NCI-H146 treated with DMSO at 0.1 percent for 48 hours (cell line): ENCODE measurements at regions not wholly inside any gene's neighbourhood (a gene's known extent, or its start where the extent isn't known, plus 50 kb on each side); places are given as distances from the start of the nearest gene placed in this dataset.
"Not testable (repeated sequence)": the region's sequence is repeated elsewhere in the genome, so short reads cannot be mapped to it uniquely, and the experiment has no call there.

Experiments
- DNase-seq: peaks from one replicate; lab custom pipeline; 2025; ENCODE audit not compliant: unreplicated experiment; lab: John Stamatoyannopoulos, UW

DNA sequence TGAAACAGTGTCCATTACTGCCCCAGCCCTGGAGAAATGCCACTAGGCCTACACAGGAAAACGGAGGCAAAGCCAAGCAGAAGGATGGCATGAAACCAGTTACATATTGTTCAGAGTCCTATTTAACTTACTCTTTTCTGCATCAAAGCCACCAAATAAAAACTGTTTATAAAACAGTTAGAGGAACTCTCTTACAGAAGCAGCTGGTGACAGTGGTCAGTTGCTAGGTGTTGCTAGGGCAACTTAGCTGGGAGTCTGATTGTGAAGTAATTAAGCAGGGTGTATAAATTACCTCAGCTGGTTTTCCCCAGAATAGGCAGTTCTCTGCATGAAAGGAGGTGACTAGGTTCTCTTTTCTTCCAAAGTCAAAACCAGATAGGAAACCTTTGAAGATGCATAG lies 115.6 kb upstream of the ZBED5 start:
- DNase-seq, result peak; percentile 87

DNA sequence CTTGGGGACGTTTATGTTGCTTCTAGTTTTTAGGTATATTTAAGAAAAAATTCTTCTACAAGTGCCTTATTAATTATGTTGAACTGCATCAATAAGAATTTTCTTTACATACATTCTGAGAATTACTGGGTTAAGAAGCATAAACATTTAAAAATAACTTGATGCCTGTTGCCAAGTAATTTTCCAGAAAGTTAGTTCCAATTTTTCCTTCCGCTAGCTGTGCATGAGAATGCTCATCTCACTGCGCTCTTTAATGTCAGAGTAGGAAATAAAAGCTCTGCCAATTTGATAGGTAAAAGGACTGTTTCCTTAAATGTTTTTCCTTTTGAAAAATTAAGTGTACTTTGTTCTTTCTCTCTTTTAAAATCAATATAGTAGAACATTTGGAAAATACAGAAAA lies 113.1 kb upstream of the ZBED5 start:
- no peak for DNase-seq

DNA sequence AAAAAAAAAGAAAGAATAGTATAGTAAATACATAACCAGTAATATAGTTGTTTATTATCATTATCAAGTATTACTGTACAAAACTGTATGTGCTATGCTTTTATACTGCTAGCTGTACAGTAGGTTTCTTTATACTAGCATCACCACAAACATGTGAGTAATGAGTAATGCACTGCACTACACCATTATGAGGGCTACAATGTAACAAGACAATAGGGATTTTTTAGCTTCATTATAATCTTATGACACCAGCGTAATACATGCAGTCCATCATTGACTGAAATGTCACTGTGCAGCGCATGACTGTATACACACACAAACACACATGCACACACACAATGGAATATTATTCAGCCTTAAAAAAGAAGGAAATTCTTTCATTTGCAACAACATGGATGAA lies 111.5 kb upstream of the ZBED5 start:
- no peak for DNase-seq

DNA sequence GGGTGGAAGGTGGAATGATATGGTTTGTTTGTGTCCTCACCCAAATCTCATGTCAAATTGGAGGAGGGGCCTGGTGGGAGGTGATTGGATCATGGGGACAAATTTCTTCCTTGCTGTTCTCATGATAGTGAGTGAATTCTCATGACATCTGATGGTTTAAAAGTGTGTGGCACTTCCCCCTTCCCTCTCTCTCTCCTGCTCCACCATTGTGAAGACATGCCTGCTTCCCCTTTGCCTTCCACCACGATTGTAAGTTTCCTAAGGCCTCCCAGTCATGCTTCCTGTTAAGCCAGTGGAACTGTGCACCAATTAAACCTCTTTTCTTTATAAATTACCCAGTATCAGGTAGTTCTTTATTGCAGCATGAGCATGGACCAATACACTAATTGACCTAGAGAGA lies 99.0 kb upstream of the ZBED5 start:
- not testable (repeated sequence) for DNase-seq

DNA sequence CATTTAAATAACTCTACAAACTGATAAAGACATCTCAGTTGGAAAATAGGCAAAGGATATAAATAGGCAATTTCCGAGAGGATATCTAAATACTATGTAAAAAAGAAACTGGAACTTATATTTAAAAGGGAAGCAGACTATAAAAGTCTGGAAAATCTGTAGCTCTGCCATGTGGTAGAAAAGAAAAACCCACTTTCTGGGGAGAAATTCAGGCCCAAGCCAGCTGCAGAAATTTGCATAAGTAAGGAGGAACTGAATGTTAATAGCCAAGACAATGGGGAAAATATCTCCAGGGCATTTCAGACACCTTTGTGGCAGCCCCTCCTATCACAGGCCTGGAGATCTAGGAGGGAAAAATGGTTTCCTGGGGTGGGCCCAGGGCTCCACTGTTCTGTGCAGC lies 97.8 kb upstream of the ZBED5 start:
- no peak for DNase-seq

GRCh38 chr11:10954184-10954583 lies 96.3 kb upstream of the ZBED5 start:
- DNase-seq, result no peak

DNA sequence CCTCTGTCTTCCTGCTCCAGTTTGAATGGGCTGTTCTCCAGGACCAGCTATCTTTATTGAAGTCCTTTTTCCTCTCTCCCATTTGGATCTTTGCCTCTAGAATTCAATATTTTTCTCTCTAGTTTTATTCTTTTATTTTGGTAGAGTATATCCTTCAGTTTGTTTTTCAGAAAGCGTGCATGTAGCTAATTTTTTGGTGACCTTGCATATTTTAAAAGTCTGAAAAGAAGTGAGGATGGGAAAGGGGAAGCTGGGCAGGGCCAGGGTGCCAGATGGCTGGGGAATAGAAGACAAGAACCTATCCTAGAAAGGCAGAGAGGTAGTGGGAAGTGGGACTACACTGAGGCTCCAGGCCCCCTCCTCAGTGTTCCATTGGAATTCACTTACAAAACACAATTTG lies 95.0 kb upstream of the ZBED5 start:
- no peak for DNase-seq

DNA sequence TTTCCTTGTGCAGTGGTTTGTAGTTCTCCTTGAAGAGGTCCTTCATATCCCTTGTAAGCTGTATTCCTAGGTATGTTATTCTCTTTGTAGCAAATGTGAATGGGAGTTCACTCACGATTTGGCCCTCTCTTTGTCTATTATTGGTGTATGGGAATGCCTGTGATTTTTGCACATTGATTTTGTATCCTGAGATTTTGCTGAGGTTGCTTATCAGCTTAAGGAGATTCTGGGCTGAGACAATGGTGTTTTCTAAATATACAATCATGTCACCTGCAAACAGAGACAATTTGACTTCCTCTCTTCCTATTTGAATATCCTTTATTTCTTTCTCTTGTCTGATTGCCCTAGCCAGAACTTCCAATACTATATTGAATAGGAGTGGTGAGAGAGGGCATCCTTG lies 90.1 kb upstream of the ZBED5 start:
- DNase-seq, result not testable (repeated sequence)

DNA sequence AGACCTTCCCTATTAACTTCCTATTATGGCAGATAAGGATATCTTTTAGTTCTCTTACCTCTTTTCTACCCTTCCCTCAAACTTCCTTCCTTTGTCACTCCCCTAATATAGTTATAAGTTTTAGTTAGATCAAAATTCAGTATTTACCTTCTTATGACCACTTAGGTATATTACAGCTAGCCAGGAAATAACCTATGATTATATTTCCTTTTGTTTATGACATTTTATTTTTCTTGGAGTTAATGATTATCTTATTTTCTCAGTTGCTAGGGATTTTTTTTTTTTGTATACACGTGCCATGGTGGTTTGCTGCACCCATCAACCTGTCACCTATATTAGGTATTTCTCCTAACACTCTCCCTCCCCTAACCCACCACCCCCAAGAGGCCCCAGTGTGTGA lies 88.2 kb upstream of the ZBED5 start:
- no peak for DNase-seq

- DNase-seq, result no peak
Measured at GRCh38 chr11:10945196-10945595, 87.3 kb upstream of the ZBED5 start.

DNA sequence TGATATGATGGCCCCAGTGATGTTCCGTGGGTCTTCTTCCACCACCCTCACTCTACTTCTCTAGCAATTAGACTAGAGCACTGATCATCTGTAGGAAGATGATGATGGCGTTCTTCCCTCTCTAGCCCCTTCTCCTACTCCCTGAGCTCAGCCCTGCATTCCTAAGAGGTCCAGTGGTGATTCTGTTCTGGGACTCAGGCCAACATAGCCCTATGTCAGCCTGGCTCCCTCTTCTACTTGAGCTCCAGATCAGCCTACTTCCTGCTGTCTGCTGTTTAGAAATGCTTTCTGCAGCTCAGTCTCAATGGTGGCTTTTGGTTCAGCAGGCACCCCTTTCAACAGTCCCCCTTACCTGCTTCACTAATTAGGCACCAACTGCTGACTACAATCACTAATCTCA lies 86.1 kb upstream of the ZBED5 start:
- DNase-seq, result no peak

DNA sequence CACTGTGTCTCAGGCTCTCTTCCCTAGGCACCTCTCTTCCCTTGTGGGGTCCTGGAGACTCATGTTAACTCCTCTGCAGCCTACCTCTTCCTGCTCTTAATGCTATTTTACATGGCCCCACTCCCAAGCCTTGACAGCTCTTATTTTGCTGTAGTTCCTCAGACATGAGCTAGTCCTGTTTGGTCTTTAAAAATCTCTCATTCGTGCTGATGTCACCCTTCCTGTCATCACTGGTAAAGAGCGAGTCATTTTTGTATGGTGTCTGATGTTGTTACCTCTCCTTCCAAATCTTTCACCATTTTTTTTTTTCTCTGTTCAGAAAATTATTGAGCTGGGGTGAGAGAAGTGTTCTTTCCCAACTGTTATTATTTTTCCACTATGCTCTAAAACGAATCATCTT lies 84.8 kb upstream of the ZBED5 start:
- no peak for DNase-seq

GRCh38 chr11:10941871-10942270 lies 84.0 kb upstream of the ZBED5 start:
- no peak for DNase-seq

- DNase-seq, result no peak
Measured at GRCh38 chr11:10941414-10941813, 83.6 kb upstream of the ZBED5 start.

DNA sequence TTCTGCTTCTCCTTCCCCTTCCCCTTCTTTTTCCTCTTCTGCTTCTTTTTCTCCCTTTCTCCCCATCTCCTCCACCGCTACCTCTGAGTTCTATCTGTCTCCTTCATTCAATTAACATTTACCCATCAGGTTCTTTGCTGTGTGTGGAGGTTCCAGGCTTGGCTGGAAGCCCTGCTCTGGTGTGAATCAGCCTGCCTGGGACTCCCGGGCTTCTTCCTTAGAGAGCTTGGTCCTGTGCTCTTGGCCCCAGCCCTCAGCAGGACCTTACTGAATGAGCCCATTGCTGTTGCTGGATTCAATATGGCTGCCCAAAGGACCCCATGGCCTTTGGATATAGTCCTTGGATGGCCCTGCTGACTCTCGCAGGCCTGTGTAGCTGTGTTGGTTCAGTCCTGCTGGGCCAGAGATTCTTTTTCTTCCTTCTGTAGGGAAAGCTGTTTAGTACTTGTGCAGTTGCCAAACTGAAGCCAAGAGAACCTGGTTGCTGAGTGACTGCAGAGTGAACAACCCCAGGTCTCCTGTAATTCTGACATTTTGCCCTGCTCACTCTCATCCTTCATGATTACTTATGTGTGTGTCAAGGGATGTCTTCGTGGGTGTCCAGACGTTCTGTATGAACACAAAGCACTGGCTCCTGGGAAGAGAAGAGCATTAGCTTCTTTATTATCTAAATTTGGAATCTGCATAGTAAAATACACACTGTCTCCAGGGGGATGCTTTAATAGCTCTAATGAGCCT lies 81.0 kb upstream of the ZBED5 start:
- DNase-seq, result no peak

- no peak for DNase-seq
Measured at GRCh38 chr11:10938231-10938630, 80.4 kb upstream of the ZBED5 start.

DNA sequence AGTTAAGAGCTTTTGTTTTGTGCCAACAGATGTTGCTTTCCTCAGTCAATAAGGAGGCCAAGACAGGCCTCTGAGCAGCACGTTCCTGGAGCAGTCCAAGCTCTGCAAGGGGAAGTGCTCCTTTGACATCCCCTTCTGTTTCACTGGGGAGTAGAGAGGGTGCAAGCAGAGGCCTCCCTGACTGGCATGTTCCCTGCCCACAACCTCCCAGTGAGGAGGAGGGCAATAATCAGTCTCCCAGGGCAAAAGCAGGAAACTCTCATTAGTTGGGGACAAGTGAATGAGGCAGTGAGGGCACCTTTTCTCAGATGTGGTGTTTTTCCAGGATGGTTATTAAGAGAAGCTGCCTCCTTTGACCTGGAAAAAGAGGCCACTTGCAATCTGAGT lies 79.5 kb upstream of the ZBED5 start:
- DNase-seq, result no peak

DNA sequence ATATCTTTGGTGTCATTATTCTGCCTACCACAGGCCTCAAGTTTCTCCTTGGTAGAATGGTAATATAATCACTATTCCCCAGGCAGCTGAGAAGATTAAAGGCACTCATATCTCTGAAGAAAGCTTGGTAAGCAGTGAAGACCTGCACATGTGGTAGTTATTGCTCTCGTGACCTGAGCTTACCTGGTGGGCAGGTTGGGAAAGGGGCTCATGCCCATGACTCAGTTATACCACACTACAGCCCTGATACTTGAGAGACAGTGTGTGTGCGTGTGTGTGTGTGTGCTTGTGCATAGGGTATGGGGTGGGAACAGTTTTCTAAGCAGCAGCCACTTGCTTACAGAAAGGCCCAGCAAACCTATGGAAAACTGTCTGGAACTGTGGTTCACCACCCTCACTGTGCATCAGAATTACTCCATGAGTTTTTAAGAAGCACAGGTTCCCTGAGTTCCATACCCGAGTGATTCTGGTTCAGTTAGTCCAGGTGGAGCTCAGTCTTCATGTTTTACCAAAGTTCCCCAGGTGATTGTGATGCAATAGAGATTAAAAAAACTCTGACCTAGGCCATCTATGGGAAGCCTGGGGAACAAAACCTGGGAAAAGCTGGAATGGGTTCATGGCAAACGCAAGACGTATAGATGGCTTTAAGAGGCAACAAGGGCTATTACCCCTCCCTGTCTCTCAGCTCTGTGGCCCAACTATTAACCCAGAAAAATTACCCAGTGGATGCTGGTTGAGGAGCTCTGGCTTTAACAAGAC lies 79.0 kb upstream of the ZBED5 start:
- no peak for DNase-seq

DNA sequence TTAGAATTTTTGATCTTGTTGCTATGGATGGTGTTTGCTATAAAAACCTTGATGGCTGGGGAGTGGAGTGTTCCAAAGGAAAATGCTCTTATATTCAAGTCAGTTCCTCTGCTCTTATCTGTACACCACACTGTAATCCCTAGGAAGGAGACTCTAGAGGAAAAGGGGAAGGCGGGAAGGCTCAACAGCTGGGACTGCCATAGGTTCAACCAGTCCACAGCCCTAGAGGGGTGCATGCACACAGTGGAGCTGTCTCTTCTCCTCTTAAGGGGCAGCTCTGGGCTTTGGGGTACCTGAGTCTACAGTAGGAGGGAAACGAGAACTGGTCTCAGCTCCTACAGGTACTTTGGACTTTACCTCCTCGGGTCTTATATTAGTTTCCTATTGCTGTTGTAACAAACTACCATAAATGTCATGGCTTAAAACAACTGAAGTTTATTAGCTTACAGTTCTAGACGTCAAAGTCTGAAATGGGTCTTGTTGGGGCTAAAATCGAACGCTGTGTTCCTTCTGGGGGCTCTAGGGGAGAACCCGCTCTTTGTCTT lies 77.2 kb upstream of the ZBED5 start:
- no peak for DNase-seq

GRCh38 chr11:10934293-10934860 lies 76.5 kb upstream of the ZBED5 start:
- peak; percentile 26 for DNase-seq

GRCh38 chr11:10933455-10934292 lies 75.8 kb upstream of the ZBED5 start:
- DNase-seq, result peak; percentile 80
